Left lung (tissue), 4 donors: ENCODE measurements at regions not wholly inside any gene's neighbourhood (a gene's known extent, or its start where the extent isn't known, plus 50 kb on each side); places are given as distances from the start of the nearest gene placed in this dataset.
A peak's percentile ranks its signal among the peaks of the same experiment; 100 is the strongest.

Experiments used
- ATAC-seq: fragments of 200-7000 bp; cut with Tn5 transposase; one replicate; pipeline ENCODE4 v1.9.1; 2020; ENCODE audit warnings: moderate library complexity
- DNase-seq, 4 donors: peaks; one replicate each; pipeline ENCODE4 v3.0.0-alpha.2; 2013 to 2020
- H3K27ac ChIP-seq, 2 donors: fragments of 200-600 bp; sonication (generic) in 1 of 2; one replicate each; pipeline versions ENCODE4 v1.5.0 to v1.8.0; 2020 to 2021
- H3K27me3 ChIP-seq, 2 donors: fragments of 200-600 bp; sonication (generic) in 1 of 2; one replicate each; pipeline versions ENCODE4 v1.5.0 to v1.8.0; 2020 to 2021
- H3K36me3 ChIP-seq, 2 donors: fragments of 200-600 bp; sonication (generic) in 1 of 2; one replicate each; pipeline versions ENCODE4 v1.5.0 to v1.8.0; 2020 to 2021
- H3K4me1 ChIP-seq, 2 donors: fragments of 200-600 bp; one replicate each; pipeline ENCODE4 v1.8.0; 2021
- H3K4me3 ChIP-seq, 2 donors: fragments of 200-600 bp; sonication (generic) in 1 of 2; one replicate each; pipeline versions ENCODE4 v1.5.0 to v1.8.0; 2020 to 2021; ENCODE audit warnings: mild to moderate bottlenecking in 1 of 2
- H3K9me3 ChIP-seq, 2 donors: fragments of 200-600 bp; sonication (generic) in 1 of 2; one replicate each; pipeline versions ENCODE4 v1.5.0 to v1.8.0; 2020 to 2021
- CTCF ChIP-seq, 2 donors: fragments of 200-600 bp; sonication (generic) in 1 of 2; IDR thresholded peaks; one replicate each; pipeline versions ENCODE4 v1.5.0 to v1.8.0; 2021; ENCODE audit warnings: antibody characterized with exemption in 2 of 2
- intact Hi-C, 2 donors: fragments of 100-400 bp; cut with DNase I; formaldehyde crosslinking; loops; one replicate each; pipeline versions ENCODE4 v1.11.2 to v1.14.2; 2022
- donor health status: DM: no; HTN: yes; CAD: no.
- donor health status: DM: no; HTN: no; CAD: no.

GRCh38 chr10:89869180-89869579, 167.8 kb downstream of the KIF20B start:
- no peak overlapping the region for H3K27ac ChIP-seq
- no peaks in the 10 kb centered on the region for H3K9me3 ChIP-seq
- no peaks in the 10 kb centered on the region for H3K36me3 ChIP-seq
- H3K27me3 ChIP-seq, result no peaks in the 10 kb centered on the region
- H3K4me1 ChIP-seq, result no peaks in the 10 kb centered on the region
- DNase-seq, result peak in 2 of 4 donors; percentile 36 to 51
- intact Hi-C loops, result no loop called here
- H3K4me3 ChIP-seq, result no peak overlapping the region
- no peak for TF ChIP-seq CTCF (IDR thresholded peaks at IDR 0.05)
- ATAC-seq, result no peak

- Histone ChIP-seq H3K27me3 (no peaks in the 10 kb centered on the region), H3K36me3 (no peaks in the 10 kb centered on the region), H3K27ac (no peak overlapping the region), H3K4me3 (no peak overlapping the region), H3K9me3 (no peaks in the 10 kb centered on the region), H3K4me1 (no peaks in the 10 kb centered on the region)
- intact Hi-C loops, result no loop called here
- no peak for DNase-seq
- no peak for TF ChIP-seq CTCF (IDR thresholded peaks at IDR 0.05)
- ATAC-seq, result no peak
These were observed 168.3 kb downstream of the KIF20B start for GRCh38 chr10:89869592-89870156.

GRCh38 chr10:89870936-89871335, 169.5 kb downstream of the KIF20B start:
- intact Hi-C loops, result no loop called here
- no peak for TF ChIP-seq CTCF (IDR thresholded peaks at IDR 0.05)
- ATAC-seq, result no peak

GRCh38 chr10:89873055-89873454, 171.7 kb downstream of the KIF20B start:
- DNase-seq, result no peak
- no peaks in the 10 kb centered on the region for H3K9me3 ChIP-seq
- ATAC-seq, result no peak
- H3K27me3 ChIP-seq, result no peaks in the 10 kb centered on the region
- no peak for TF ChIP-seq CTCF (IDR thresholded peaks at IDR 0.05)
- H3K4me3 ChIP-seq, result no peak overlapping the region
- intact Hi-C loops, result no loop called here
- no peak overlapping the region for H3K27ac ChIP-seq
- no peaks in the 10 kb centered on the region for H3K36me3 ChIP-seq
- H3K4me1 ChIP-seq, result no peaks in the 10 kb centered on the region

More at GRCh38 chr10:89870936-89871335, 169.5 kb downstream of the KIF20B start:
- H3K4me3 ChIP-seq, result no peak overlapping the region
- H3K27me3 ChIP-seq, result no peaks in the 10 kb centered on the region
- no peaks in the 10 kb centered on the region for H3K36me3 ChIP-seq
- no peak for DNase-seq
- no peaks in the 10 kb centered on the region for H3K4me1 ChIP-seq
- H3K9me3 ChIP-seq, result no peaks in the 10 kb centered on the region
- no peak overlapping the region for H3K27ac ChIP-seq

GRCh38 chr10:89875557-89875956, 174.2 kb downstream of the KIF20B start:
- H3K4me3 ChIP-seq, result no peak overlapping the region
- H3K27me3 ChIP-seq, result no peaks in the 10 kb centered on the region
- H3K27ac ChIP-seq, result no peak overlapping the region
- H3K9me3 ChIP-seq, result peaks cover 0 to 4% of the 10 kb centered on the region in 2 donors
- no peaks in the 10 kb centered on the region for H3K4me1 ChIP-seq
- TF ChIP-seq CTCF (IDR thresholded peaks at IDR 0.05), result no peak
- H3K36me3 ChIP-seq, result no peaks in the 10 kb centered on the region
- DNase-seq (no peak), ATAC-seq (no peak)
- intact Hi-C loops, result no loop called here
